IgD-negative memory B cell (primary cell): ENCODE measurements at regions not wholly inside any gene's neighbourhood (a gene's known extent, or its start where the extent isn't known, plus 50 kb on each side); places are given as distances from the start of the nearest gene placed in this dataset.
A peak's percentile ranks its signal among the peaks of the same experiment; 100 is the strongest.

Experiments used
- H3K27ac Mint-ChIP-seq, 3 donors: one replicate each; pipeline ENCODE4 v1.8.0; 2020 to 2022; ENCODE audit warnings: mild to moderate bottlenecking in 3 of 3, mixed read lengths in 3 of 3, moderate library complexity in 1 of 3
- H3K27me3 Mint-ChIP-seq: one replicate; pipeline ENCODE4 v1.8.0; 2021; ENCODE audit warnings: mixed read lengths
- H3K36me3 Mint-ChIP-seq: one replicate; pipeline ENCODE4 v1.8.0; 2020; ENCODE audit warnings: mild to moderate bottlenecking, mixed read lengths
- H3K4me1 Mint-ChIP-seq, 3 donors: one replicate each; pipeline ENCODE4 v1.8.0; 2020 to 2022; ENCODE audit warnings: mixed read lengths in 3 of 3, mild to moderate bottlenecking in 1 of 3
- H3K4me3 Mint-ChIP-seq, 4 donors: one replicate each; pipeline ENCODE4 v1.8.0; 2020 to 2022; ENCODE audit warnings: mild to moderate bottlenecking in 4 of 4, mixed read lengths in 4 of 4, moderate library complexity in 3 of 4
- H3K9me3 Mint-ChIP-seq, 3 donors: one replicate each; pipeline ENCODE4 v1.8.0; 2020 to 2021; ENCODE audit warnings: mixed read lengths in 3 of 3, mild to moderate bottlenecking in 1 of 3

DNA sequence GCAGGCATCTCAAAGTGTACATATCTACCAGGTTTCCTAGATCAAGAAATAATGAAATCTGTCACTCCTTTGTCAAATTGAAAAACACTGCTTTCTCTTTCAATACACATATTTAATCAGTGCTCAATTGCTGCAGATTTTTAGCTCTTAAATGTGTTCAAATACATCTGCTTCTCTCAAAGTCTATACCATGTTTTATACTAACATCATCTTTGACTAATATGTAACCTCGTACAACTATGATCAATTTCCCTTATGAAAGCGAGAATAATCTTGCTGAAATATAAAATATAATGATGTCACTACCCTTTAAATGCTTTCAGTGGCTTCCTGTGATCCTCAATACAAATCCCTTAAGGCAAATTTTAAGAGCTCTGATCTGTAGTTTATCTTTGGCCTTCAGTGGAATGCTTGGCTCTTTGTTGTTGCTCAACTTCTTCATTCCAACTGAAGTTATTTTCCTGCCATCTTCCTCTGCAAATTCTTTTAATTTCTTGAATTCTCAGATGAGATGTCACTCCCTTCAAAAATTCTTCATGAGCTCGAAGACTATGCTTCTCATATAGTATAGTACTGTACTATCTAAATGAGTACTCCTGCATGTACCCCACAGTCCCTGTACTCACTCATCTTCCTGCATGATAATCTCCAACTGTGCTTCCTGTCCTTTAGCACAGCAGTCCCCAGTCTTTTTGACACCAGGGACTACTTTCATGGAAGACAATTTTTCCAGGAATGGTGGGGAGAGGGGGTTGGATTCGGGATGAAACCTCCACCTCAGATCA lies 545.1 kb upstream of the GJE1 start:
- Mint-ChIP-seq H3K9me3 (no peaks in the 10 kb centered on the region), H3K27me3 (no peaks in the 10 kb centered on the region), H3K36me3 (no peaks in the 10 kb centered on the region), H3K4me1 (no peaks in the 10 kb centered on the region), H3K27ac (no peak overlapping the region), H3K4me3 (no peak overlapping the region)

DNA sequence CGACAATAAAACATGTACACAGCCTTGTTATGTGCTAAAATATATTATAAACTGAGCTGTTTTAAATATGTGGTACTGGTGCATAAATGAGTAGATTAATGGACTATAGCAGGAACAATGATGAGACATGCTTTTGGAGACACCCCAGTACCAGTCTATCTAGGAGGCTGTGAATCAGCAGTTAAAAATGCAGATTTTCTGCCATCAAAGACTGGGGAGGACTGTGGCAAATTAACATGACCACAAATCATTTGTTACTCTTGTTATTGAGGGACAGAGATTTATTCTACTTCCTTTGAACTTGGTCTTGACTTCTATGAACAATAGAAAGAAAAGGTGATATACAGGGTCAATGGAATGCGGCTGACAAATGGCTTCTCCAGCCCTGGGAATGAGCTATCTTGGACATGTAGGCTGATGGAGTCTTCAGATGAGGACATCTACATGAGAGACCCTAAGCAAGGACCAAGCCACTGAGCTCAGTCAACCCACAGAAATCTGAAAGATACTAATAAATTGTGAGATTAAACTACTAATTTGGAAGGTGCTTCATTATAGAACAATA lies 551.7 kb upstream of the GJE1 start:
- no peaks in the 10 kb centered on the region for H3K9me3 Mint-ChIP-seq
- H3K4me3 Mint-ChIP-seq, result no peak overlapping the region
- no peak overlapping the region for H3K27ac Mint-ChIP-seq
- H3K4me1 Mint-ChIP-seq, result no peaks in the 10 kb centered on the region
- no peaks in the 10 kb centered on the region for H3K36me3 Mint-ChIP-seq
- no peaks in the 10 kb centered on the region for H3K27me3 Mint-ChIP-seq

DNA sequence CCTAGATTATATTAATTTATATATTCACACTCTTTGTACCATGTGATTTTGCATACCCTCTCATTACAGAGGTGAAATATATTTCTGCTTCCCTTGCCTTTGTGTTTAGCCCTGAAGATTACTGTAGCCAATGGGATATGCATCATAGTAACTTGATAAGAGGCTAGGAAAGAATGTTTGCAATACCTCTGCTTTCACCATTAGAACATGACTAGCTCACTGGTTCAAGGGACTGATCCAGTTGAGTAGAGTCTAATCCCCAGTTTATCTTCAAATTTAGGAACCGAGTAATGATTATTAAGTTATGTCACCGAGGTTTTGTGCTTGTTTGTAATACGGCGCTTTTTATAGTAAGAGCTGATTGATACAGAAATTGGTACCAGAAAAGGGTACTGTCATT lies 552.6 kb upstream of the GJE1 start:
- no peaks in the 10 kb centered on the region for H3K27me3 Mint-ChIP-seq
- H3K9me3 Mint-ChIP-seq, result no peaks in the 10 kb centered on the region
- no peak overlapping the region for H3K27ac Mint-ChIP-seq
- H3K4me1 Mint-ChIP-seq, result no peaks in the 10 kb centered on the region
- H3K4me3 Mint-ChIP-seq, result no peak overlapping the region
- H3K36me3 Mint-ChIP-seq, result no peaks in the 10 kb centered on the region

DNA sequence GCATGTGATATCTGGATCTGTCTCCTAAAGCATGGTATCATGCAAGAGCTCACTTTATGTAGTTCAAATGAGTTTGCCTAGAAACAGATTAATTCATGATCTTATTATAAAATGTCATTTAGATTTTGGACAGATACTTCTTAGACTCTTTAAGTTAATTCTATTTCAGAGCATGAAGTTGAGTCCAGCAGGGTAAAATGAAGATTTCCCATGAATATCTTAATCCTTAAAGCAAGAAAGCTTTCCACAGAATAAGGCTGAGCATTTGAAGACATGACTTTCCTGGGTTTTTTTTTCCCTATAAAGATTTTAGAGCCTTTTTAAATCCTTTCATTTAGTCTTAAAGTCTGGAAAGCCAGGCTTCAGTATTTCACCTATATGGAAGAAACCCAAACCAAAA lies 556.0 kb upstream of the GJE1 start:
- H3K27ac Mint-ChIP-seq, result no peak overlapping the region
- no peak overlapping the region for H3K4me3 Mint-ChIP-seq
- H3K36me3 Mint-ChIP-seq, result no peaks in the 10 kb centered on the region
- no peaks in the 10 kb centered on the region for H3K9me3 Mint-ChIP-seq
- H3K27me3 Mint-ChIP-seq, result no peaks in the 10 kb centered on the region
- H3K4me1 Mint-ChIP-seq, result no peaks in the 10 kb centered on the region

DNA sequence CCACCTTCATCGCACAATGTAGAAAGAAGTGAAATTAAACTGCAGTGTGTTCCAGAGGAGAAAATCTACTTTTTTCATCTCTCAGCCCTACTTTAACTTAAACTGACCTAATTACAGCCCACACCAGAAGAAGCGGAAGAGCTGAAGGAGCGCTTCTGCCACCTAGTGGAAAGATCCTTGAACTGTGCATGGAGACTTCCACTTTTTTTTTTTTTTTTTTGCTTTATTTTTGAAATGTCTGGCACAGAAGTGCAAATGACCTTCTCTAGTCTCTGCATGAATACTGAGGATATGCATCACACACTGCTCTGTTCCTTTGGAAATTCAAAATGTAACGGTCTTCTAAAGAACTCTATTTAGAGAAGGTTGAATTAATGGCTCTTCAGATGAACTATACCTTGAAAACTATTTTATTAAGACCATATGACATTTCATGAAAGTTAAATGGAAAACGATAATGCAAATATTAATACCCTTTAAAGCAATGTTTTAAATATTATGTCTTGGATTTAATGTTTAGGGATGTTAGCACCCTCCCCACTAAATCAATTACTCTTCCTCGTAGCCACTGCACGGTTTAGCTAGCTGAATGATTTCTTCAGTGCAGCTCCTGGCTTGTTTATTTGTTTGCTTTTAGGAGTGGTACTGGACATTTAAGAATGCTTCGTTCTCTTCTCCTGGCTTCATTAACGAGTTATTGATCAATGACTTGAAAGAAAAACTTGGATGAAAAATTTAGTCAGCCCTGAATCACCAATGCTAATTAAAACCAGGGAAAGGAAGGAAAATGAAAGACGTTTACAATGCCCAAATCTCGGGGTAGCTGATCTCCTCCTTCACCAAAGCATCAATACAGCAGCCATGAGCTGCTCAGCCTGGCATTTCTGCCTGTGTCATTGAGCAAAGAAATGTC lies 569.6 kb upstream of the GJE1 start:
- Mint-ChIP-seq H3K4me3 (peak overlapping the region; percentile 63 to 90 (median 81)), H3K9me3 (no peaks in the 10 kb centered on the region), H3K36me3 (no peaks in the 10 kb centered on the region), H3K27me3 (peaks cover 6% of the 10 kb centered on the region), H3K4me1 (peaks cover 5 to 7% (median 6%) of the 10 kb centered on the region in 3 donors), H3K27ac (peak overlapping the region in 2 of 3 donors; percentile 2 to 54)

DNA sequence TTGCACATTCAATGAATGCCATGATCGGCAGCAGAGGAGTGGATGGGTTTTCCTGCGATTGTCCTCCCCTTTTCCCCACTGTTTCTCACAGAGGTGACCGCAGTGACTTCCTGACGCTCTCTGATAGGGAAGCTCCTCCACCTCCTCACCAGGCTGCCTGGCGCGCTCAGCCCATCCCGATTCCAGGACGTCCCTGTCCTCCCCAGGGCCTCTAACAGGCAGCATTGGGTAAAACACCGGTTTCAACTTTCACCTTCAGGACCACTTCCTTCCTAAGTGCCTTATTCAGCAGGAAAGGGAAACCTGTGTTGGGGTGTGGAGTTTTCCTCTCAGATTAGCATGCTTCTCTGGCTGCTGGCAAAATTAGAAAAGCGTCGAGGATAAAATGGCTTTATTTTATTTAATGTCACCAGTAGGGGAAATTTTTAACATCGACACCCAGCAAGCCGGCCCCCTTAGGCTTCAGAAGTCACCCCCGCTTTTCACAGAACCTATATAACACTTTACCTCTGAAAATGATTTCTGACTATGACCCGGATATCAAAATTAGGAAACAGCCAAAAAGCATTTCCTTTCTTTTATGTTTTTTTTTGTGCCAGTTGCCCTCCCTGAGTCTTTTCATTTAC lies 570.4 kb upstream of the GJE1 start:
- peak overlapping the region in 2 of 3 donors; percentile 2 to 59 for H3K27ac Mint-ChIP-seq
- no peaks in the 10 kb centered on the region for H3K9me3 Mint-ChIP-seq
- H3K27me3 Mint-ChIP-seq, result peaks cover 6% of the 10 kb centered on the region
- no peaks in the 10 kb centered on the region for H3K36me3 Mint-ChIP-seq
- H3K4me3 Mint-ChIP-seq, result peak overlapping the region; percentile 63 to 90 (median 81)
- peaks cover 5 to 7% (median 6%) of the 10 kb centered on the region in 3 donors for H3K4me1 Mint-ChIP-seq

DNA sequence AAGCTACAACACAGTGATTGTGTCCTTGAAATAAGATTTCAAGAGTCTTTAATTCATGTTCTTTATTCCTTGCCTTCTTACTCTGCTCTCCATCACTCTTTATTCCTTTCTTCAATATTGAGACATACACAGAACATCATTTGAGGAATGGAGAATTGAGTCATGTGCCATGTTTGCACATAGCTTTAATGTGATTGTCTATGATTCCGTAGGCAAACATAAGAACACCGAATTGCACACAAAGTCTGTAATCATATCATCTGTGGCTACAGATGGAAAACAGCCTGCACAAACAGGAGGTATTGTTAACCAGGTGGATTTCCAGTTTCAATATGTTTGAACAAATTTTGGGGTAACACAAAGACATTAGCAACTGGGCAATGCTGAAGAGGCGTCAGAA lies 571.6 kb upstream of the GJE1 start:
- H3K4me3 Mint-ChIP-seq, result no peak overlapping the region
- peaks cover 6% of the 10 kb centered on the region for H3K27me3 Mint-ChIP-seq
- no peaks in the 10 kb centered on the region for H3K9me3 Mint-ChIP-seq
- peaks cover 5 to 7% (median 6%) of the 10 kb centered on the region in 3 donors for H3K4me1 Mint-ChIP-seq
- H3K27ac Mint-ChIP-seq, result no peak overlapping the region
- H3K36me3 Mint-ChIP-seq, result no peaks in the 10 kb centered on the region

DNA sequence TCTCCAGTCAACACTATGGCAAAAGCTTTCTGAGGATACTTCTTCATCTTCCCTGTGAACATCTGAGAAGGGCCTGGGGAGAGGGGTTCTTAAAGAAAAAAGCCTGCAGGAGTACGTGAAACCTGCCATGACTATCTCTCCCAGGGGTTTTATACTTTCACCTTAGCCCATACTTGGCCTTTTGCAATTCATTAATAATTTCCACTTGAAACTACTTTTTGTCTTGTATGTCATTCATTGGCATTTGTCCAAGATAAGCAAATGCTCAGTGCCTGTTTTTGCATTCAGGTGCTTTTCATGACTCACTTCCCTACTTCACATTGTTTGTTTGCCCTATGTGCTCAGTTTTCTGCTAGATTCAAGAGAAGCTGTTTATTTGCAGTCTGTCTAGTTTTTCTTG lies 580.3 kb upstream of the GJE1 start:
- Mint-ChIP-seq H3K36me3 (no peaks in the 10 kb centered on the region), H3K9me3 (peaks cover 0 to 16% (median 7%) of the 10 kb centered on the region in 3 donors), H3K4me3 (no peak overlapping the region), H3K27me3 (peaks cover 4% of the 10 kb centered on the region), H3K4me1 (peaks cover 0 to 13% (median 7%) of the 10 kb centered on the region in 3 donors), H3K27ac (no peak overlapping the region)

DNA sequence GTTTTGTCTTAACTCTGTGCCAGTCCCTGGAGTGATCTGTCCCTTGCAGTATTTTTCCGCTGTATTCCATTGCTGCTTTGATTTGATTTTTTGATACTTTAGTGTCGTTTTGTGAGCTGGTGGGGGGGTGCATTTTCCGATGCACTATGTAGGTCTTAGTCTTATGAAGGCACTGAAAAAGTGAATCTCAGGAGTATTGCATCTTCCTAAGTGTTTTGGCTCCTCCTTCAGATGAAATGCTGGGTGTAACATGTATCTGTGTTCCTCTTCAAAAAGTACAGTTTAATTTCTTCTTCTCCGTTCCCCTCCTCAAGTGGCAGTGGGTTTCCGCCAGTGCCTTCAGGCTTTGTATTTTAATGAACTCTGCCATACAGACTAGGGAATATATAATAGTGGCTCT lies 580.7 kb upstream of the GJE1 start:
- Mint-ChIP-seq H3K9me3 (peaks cover 0 to 17% (median 7%) of the 10 kb centered on the region in 3 donors), H3K4me1 (peaks cover 0 to 13% (median 7%) of the 10 kb centered on the region in 3 donors), H3K27ac (no peak overlapping the region), H3K36me3 (no peaks in the 10 kb centered on the region), H3K27me3 (peaks cover 4% of the 10 kb centered on the region), H3K4me3 (no peak overlapping the region)

DNA sequence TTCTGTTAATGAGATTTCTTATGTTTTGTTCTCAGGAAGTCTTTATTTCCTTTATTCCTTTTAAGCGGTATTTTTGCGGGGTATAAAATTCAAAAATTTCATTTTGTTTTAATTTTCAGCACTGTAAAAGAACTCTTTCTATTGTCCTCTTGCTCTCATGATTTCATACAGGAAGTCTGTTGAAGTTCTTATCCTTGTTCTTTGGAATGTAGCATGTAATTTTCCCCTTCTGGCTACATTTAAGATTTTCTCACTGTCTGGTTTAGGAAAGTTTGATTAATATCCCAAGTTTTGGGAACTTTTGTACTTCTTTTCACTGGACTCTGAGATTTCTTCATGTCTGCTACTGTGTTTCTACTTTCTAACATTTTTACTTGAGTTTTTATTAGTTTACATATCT lies 581.4 kb upstream of the GJE1 start:
- Mint-ChIP-seq H3K9me3 (peaks cover 0 to 20% (median 7%) of the 10 kb centered on the region in 3 donors), H3K36me3 (no peaks in the 10 kb centered on the region), H3K4me3 (no peak overlapping the region), H3K27me3 (peaks cover 4% of the 10 kb centered on the region), H3K4me1 (peaks cover 0 to 13% (median 7%) of the 10 kb centered on the region in 3 donors), H3K27ac (no peak overlapping the region)

DNA sequence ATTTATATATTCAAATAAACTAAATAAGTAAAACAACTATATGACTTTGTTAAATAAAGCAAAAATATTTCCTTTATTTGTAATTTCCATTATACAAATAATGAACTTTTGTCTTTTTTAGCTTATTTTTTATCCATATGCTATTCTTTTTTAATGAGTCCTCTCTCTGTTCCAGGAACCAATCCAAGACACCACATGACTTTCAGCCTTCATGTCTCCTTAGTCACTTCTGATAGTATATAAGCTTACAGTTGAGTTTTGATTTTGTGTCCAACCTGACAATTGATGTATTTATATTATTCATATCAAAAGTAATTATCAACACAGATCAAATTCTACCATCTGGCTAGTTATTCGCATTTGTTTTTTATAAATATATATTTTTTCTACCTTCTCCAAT lies 582.3 kb upstream of the GJE1 start:
- Mint-ChIP-seq H3K4me1 (peaks cover 0 to 13% (median 7%) of the 10 kb centered on the region in 3 donors), H3K9me3 (peaks cover 0 to 20% (median 7%) of the 10 kb centered on the region in 3 donors), H3K4me3 (no peak overlapping the region), H3K36me3 (no peaks in the 10 kb centered on the region), H3K27me3 (peaks cover 4% of the 10 kb centered on the region), H3K27ac (no peak overlapping the region)

DNA sequence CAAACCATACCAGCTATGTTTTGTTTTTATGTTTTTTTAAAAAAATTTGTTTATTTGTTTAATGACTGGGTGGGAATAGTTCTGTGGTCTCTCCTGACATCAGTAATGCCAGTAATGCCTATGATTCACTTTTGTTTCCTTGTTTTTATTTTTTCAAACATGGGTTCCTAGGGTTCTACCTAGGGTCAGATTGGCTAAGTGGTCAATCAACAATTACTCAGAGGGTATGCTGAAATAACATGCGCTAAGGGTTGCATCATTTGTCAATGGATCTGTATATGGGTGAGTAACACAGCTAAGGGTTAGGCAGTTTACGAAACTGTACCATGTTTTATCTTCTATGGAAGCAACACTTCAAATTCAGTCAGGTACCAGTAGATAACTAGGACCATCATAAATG lies 583.8 kb upstream of the GJE1 start:
- Mint-ChIP-seq H3K27me3 (peaks cover 4% of the 10 kb centered on the region), H3K9me3 (peaks cover 0 to 20% (median 7%) of the 10 kb centered on the region in 3 donors)

DNA sequence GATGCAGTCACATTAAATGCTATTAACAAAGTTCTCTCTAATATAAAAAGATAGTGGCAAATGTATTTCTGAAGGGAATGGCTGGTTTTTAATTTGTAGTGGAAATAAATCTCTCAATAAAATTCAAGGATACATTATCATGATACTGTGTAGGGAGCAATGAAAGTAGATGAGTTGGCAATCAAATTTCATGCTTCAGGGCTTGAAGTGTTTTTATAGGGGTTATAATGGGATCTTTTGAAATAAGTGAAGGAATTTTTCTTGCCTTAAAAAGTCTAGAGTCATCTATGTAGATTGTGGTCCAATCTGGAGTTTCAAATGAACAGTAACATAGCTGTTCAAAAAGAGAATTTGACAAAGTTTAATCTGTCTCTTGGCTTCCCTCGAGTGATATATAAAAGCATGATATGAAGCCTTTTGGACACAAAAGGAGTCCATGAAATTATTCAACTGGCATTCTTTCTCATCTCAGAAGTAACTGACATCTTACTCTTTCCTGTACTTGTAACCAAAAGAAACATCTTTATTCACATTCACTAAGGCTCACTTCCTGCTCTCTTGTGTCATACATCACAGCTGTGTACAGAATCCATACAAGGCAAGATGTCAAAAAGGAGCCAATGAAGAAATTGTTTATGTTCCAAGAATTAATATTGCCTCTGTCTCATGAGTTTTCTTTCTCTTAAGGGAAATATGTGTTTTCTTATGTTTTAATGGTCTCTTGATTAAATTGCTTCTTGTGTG lies 591.0 kb upstream of the GJE1 start:
- Mint-ChIP-seq H3K4me1 (peaks cover 0 to 2% (median 0%) of the 10 kb centered on the region in 3 donors), H3K27me3 (no peaks in the 10 kb centered on the region), H3K36me3 (no peaks in the 10 kb centered on the region), H3K27ac (no peak overlapping the region), H3K9me3 (peaks cover 0 to under 1% (median 0%) of the 10 kb centered on the region in 3 donors), H3K4me3 (no peak overlapping the region)

More for the DNA sequence above, 583.8 kb upstream of the GJE1 start:
- Mint-ChIP-seq H3K4me3 (no peak overlapping the region), H3K36me3 (no peaks in the 10 kb centered on the region), H3K4me1 (peaks cover 0 to 6% (median 3%) of the 10 kb centered on the region in 3 donors), H3K27ac (no peak overlapping the region)

DNA sequence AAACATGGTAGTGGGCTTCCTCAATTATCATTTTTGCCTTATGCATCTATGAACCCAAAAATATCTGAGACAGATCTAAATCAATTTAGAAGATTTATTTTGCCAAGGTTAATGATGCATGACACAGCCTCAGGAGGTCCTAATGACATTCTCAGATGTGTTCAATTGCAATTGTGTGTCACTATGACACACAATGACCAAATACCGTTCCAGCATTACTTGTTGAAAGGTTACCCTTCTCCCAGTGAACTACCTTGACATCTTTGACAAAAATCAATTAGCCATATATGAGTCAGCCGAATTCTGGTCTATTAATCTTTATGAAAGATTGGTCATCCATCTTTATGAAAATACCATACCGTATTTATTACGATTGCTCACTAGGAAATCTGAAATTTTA lies 592.5 kb upstream of the GJE1 start:
- Mint-ChIP-seq H3K9me3 (no peaks in the 10 kb centered on the region), H3K27ac (no peak overlapping the region), H3K36me3 (no peaks in the 10 kb centered on the region), H3K27me3 (no peaks in the 10 kb centered on the region), H3K4me1 (peaks cover 0 to 2% (median 0%) of the 10 kb centered on the region in 3 donors), H3K4me3 (no peak overlapping the region)
